GM21390 (cell line): ENCODE measurements at regions not wholly inside any gene's neighbourhood (a gene's known extent, or its start where the extent isn't known, plus 50 kb on each side); places are given as distances from the start of the nearest gene placed in this dataset.

Experiments used
- ATAC-seq: cut with Tn5 transposase; IDR thresholded peaks from one replicate; pipeline ENCODE4 v1.9.1; 2021; ENCODE audit not compliant: unreplicated experiment

GRCh38 chr11:134585666-134586610 lies 173.9 kb upstream of the B3GAT1 start:
- no peak for ATAC-seq

DNA sequence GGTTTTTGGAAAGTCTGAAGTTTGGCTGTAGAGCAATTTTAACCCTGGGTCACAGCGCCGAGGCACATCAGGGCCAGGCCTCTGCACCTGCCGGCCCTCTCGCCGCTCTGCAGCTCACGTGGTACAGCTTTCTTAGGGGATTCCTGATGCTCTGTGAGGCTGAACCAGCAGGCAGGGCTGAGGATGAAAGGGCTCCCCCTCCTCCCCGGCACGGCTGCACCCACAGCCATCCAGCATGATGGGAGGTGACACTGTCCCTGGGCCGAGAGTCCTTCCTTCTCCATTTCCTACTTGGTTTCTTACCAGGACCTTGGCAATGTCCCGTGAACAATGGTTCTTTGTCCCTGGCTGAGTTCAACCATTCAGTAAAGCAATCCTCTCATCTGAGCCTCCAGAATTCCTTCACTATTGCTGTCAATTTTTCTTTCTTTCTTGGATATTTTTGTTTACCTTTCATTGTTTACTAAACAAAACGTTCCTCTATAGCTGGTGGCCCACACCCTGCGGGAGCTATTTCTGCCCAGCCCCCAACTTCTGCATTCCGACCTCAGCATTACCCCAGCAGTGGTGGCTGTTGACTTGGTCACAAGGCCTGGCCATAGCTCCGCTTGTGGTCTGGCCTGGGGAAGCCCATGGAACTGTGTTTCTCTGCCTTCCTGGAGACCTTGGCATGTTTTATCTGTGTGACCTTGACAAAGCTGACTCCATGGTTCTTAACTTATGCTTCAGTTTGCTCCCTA lies 172.8 kb upstream of the B3GAT1 start:
- no peak for ATAC-seq

- no peak for ATAC-seq
These were observed 172.0 kb upstream of the B3GAT1 start for GRCh38 chr11:134584001-134584561.

- ATAC-seq = no peak
These were observed 171.5 kb upstream of the B3GAT1 start for GRCh38 chr11:134583397-134583990.

- ATAC-seq = no peak
These were observed 170.7 kb upstream of the B3GAT1 start for GRCh38 chr11:134582770-134583095.

GRCh38 chr11:134581966-134582769 lies 170.1 kb upstream of the B3GAT1 start:
- no peak for ATAC-seq

- ATAC-seq = no peak
These were observed 169.1 kb upstream of the B3GAT1 start for GRCh38 chr11:134581121-134581626.

- no peak for ATAC-seq
These were observed 168.6 kb upstream of the B3GAT1 start for GRCh38 chr11:134580610-134580975.

DNA sequence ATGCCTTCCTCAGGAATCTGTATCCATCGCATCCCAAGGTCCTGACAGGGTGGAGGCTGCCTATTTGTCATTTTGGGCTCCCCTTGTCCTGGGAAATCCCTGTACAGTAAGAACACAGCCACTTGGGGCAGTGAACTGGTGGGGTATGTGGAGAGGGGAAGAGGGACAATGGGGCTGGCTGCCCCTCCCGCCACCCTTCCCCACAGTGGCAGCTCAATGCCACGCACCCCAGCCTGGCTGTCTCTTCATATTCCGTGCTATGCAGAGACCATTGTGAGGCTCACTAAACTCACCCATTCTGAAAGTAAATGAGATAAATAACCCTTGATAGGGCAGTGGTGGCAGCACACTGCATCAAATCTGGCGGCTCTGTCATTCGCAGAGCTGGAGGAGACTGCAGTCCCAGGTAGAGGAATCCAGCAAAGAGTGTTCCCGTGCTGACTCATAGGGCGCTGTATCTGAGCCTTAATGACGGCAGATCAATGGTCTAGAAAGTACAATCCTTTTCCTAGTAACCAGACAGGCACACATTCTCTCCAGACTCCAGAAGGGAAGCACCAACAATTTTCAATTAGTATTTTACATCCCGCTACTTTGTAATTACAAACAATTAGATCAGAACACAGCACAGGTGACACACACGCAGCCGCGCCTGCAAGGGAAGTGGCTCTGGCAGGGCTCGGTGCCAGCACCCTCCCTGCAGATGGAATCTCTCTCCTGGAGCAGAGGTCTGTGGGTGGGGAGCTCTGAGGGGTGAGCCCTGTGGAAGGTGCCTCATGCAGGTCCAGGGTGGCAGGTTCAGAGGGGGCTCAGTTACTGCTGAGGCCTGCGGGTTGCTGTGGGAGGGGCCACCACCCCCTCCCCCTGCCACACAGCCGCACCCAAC lies 167.9 kb upstream of the B3GAT1 start:
- no peak for ATAC-seq

DNA sequence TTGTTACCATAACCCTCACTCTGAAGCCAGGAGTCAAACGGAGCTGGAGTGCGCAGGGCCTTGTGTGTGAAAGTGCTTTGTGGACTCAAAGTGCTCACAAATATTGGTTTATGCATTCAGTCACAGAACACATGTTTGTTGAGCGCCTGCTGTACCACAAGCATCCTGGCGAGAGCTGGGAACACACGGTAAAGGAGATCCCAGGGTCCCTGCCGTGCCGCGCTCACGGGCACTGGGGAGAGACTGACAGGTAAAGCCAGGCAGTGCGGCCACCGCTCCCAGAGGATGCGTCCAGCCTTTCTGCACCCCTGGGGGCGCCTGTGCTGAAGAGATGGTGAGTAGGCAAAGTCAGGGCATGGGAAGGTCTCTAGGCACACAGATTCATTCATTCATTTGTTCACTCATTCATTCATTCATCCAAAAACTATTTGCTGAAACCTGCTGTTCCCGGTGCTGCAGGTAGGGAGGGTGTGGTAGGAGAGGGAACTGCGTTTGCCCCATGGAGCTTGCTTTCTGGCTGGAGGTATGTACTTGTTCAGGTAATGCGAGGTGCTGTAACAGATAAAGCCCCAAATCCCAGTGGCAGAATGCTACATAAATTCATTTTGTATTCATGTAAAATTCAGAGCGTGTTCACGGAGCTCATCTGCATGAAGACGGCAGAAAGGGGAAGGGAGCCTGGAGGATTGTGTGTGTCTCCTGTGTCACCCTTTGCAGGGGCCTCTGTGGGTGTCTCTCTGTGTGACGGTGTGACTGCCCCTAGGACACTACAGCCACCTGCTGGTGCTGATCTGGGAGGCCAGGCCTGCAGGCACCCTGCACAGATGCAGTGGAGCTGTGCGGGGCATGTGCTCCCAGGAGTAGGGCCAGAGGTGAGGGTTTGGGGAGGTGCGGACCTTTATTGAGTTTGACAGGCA lies 167.0 kb upstream of the B3GAT1 start:
- no peak for ATAC-seq

DNA sequence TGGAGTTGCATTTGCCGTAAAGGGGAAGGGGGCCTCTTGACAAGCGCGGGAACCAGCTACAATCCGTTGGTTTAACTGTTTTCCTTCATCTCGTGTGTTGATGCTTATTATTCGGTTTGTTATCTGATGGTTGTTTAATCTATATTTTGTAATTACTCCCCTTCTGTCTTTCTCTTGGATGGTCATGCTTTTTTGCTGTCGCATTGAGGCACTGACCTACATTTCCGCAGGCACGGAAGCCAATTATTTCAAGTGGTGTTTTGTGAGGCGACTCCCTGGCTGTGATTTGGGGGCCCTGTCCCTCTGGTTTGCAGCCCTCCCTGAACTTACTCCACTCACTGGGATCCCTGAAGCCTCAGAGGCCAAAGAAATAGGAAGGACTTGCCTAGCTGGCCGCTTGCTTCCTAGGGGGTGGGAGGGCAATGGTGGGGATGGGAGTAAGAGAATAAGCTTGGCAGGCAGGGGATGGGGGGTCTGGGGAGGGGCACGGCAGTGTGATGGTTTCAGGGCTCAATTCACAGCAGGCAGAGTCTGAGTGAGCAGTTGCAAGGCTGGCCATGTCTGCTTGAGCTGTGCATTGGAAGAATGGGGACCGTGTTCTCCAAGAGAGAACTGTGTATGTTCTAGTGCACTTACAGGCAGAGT lies 165.8 kb upstream of the B3GAT1 start:
- ATAC-seq = no peak

DNA sequence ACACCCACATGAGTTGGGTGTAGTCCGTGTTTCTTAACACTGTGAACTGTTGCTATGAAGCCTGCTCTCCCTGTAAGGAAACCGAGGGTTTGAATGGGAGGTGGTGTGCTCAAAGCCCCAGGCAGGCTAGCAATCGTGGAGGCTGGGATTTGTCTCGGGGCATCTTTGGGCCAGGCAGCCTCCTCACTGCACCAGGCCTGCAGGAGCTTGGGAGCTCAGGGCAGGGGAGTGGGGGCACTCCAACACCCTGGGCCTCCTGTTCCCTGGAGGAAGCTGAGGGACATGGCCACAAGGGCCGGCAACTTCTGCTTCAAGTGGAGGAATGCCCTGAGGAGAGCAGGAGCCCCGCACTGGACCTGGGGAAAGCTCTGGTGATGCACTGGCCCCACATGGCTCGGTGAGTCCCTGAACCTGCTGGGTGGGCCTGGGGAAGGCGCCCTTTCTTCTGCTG lies 164.7 kb upstream of the B3GAT1 start:
- ATAC-seq = no peak

- no peak for ATAC-seq
These were observed 164.2 kb upstream of the B3GAT1 start for GRCh38 chr11:134576286-134576685.

- no peak for ATAC-seq
These were observed 163.6 kb upstream of the B3GAT1 start for GRCh38 chr11:134575504-134576230.

DNA sequence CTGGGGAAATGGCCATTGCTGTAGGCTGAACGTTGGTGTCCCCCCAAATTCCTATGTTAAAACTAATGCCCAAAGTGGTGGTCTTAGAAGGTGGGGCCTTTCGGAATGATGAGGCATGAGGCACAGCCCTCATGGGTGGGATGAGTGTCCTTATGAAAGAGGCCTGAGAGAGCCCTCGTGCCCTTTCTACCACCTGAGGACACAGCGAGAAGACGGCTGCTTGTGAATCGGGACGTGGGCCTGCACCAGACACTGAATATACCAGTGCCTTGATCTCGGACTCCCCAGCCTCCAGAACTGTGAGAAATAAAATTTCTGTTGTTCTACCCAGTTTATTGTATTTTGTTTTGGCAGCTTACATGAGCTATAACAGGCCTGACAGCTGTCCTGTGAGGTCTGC lies 162.9 kb upstream of the B3GAT1 start:
- ATAC-seq = no peak

GRCh38 chr11:134574425-134574824 lies 162.4 kb upstream of the B3GAT1 start:
- no peak for ATAC-seq

- no peak for ATAC-seq
These were observed 161.8 kb upstream of the B3GAT1 start for GRCh38 chr11:134573857-134574256.
